Thyroid gland (tissue), 4 donors: ENCODE measurements at regions not wholly inside any gene's neighbourhood (a gene's known extent, or its start where the extent isn't known, plus 50 kb on each side); places are given as distances from the start of the nearest gene placed in this dataset.

Source experiments
- DNase-seq, 2 donors: peaks; one replicate each; pipeline ENCODE4 v3.0.0-alpha.2; 2019
- H3K27ac ChIP-seq, 3 donors: fragments of 200-600 bp; sonication (generic); 1 replicate in 2 of 3; 2 replicates in 1 of 3; pipeline ENCODE4 v1.5.1; 2016 to 2019; ENCODE audit warnings: mild to moderate bottlenecking in 1 of 3, moderate library complexity in 1 of 3
- H3K27me3 ChIP-seq: fragments of 200-600 bp; sonication (generic); one replicate; pipeline ENCODE4 v1.5.1; 2019
- H3K36me3 ChIP-seq, 2 donors: fragments of 200-600 bp; sonication (generic); one replicate each; pipeline ENCODE4 v1.5.1; 2016 to 2019
- H3K4me1 ChIP-seq, 2 donors: fragments of 200-600 bp; sonication (generic); one replicate each; pipeline ENCODE4 v1.5.1; 2017 to 2019
- H3K4me3 ChIP-seq, 3 donors: fragments of 200-600 bp; sonication (generic); replicated peaks in 1 of 3; 1 replicate in 2 of 3; 2 replicates in 1 of 3; pipeline ENCODE4 v1.5.1; 2016; ENCODE audit warnings: mild to moderate bottlenecking in 1 of 3
- H3K9me3 ChIP-seq: fragments of 200-600 bp; sonication (generic); one replicate; pipeline ENCODE4 v1.5.1; 2017
- CTCF ChIP-seq, 6 experiments: fragments of 200-600 bp in 3 of 6; fragments of 450-650 bp in 3 of 6; sonication (generic) in 3 of 6; IDR thresholded peaks; one replicate each; pipeline ENCODE4 v1.5.1; 2016 to 2019; ENCODE audit warnings: antibody characterized with exemption in 6 of 6, mild to moderate bottlenecking in 2 of 6, inconsistent platforms in 1 of 6, moderate library complexity in 1 of 6
- POLR2A ChIP-seq, 2 donors: fragments of 450-650 bp; IDR thresholded peaks; one replicate each; pipeline ENCODE4 v1.6.1; 2017; ENCODE audit warnings: antibody characterized with exemption in 2 of 2, mild to moderate bottlenecking in 2 of 2, moderate library complexity in 1 of 2
- whole genome bisulfite sequencing, 2 donors: methylation state at CpG; one replicate each; pipeline ENCODE4 v1.1.5; 2017; 5-methylcytosine and 5-hydroxymethylcytosine counted together
- intact Hi-C: fragments of 100-400 bp; cut with DNase I; formaldehyde crosslinking; loops from one replicate; pipeline ENCODE4 v1.15.1; 2023

GRCh38 chr2:57954020-57954419 lies 92.6 kb upstream of the VRK2 start:
- no peaks in the 10 kb centered on the region for H3K36me3 ChIP-seq
- no peak overlapping the region for H3K4me3 ChIP-seq
- H3K9me3 ChIP-seq = no peaks in the 10 kb centered on the region
- no peaks in the 10 kb centered on the region for H3K27me3 ChIP-seq
- intact Hi-C loops = no loop called here
- 92% methylated on average over 1 of the region's 1 CpG for WGBS, 2 donors
- no peak for TF ChIP-seq POLR2A (IDR thresholded peaks at IDR 0.05)
- no peak for TF ChIP-seq CTCF (IDR thresholded peaks at IDR 0.05)
- no peak overlapping the region for H3K27ac ChIP-seq
- H3K4me1 ChIP-seq = no peaks in the 10 kb centered on the region
- no peak for DNase-seq

- Histone ChIP-seq H3K27me3 (no peaks in the 10 kb centered on the region), H3K4me1 (no peaks in the 10 kb centered on the region), H3K36me3 (no peaks in the 10 kb centered on the region), H3K4me3 (no peak overlapping the region), H3K27ac (no peak overlapping the region), H3K9me3 (no peaks in the 10 kb centered on the region)
- DNase-seq = no peak
- intact Hi-C loops = no loop called here
- 78 to 91% methylated on average over 3 of the region's 3 CpGs for WGBS, 2 donors
- TF ChIP-seq CTCF (IDR thresholded peaks at IDR 0.05) (no peak), POLR2A (IDR thresholded peaks at IDR 0.05) (no peak)
These were observed 89.4 kb upstream of the VRK2 start for GRCh38 chr2:57957238-57957637.

- intact Hi-C loops = no loop called here
- Histone ChIP-seq H3K36me3 (no peaks in the 10 kb centered on the region), H3K27me3 (no peaks in the 10 kb centered on the region), H3K4me1 (no peaks in the 10 kb centered on the region), H3K4me3 (no peak overlapping the region), H3K27ac (no peak overlapping the region), H3K9me3 (no peaks in the 10 kb centered on the region)
- WGBS, 2 donors = 66 to 72% methylated on average over 7 of the region's 7 CpGs
- no peak for DNase-seq
- TF ChIP-seq CTCF (IDR thresholded peaks at IDR 0.05) (no peak), POLR2A (IDR thresholded peaks at IDR 0.05) (no peak)
These were observed 87.2 kb upstream of the VRK2 start for GRCh38 chr2:57959390-57959789.

- H3K27me3 ChIP-seq = no peaks in the 10 kb centered on the region
- intact Hi-C loops = no loop called here
- H3K36me3 ChIP-seq = no peaks in the 10 kb centered on the region
- WGBS, 2 donors = 87 to 90% methylated on average over 3 of the region's 3 CpGs
- DNase-seq = no peak
- TF ChIP-seq CTCF (IDR thresholded peaks at IDR 0.05) (no peak), POLR2A (IDR thresholded peaks at IDR 0.05) (no peak)
- no peaks in the 10 kb centered on the region for H3K4me1 ChIP-seq
- no peak overlapping the region for H3K27ac ChIP-seq
- H3K9me3 ChIP-seq = no peaks in the 10 kb centered on the region
- no peak overlapping the region for H3K4me3 ChIP-seq
These were observed 83.7 kb upstream of the VRK2 start for GRCh38 chr2:57962861-57963260.

GRCh38 chr2:57965219-57965618 lies 81.4 kb upstream of the VRK2 start:
- Histone ChIP-seq H3K4me3 (no peak overlapping the region), H3K36me3 (no peaks in the 10 kb centered on the region), H3K9me3 (no peaks in the 10 kb centered on the region), H3K4me1 (no peaks in the 10 kb centered on the region), H3K27me3 (no peaks in the 10 kb centered on the region), H3K27ac (no peak overlapping the region)
- WGBS, 2 donors = 97 to 98% methylated on average over 1 of the region's 1 CpG
- TF ChIP-seq POLR2A (IDR thresholded peaks at IDR 0.05) = no peak
- no peak for TF ChIP-seq CTCF (IDR thresholded peaks at IDR 0.05)
- intact Hi-C loops = no loop called here
- no peak for DNase-seq
